Peyer's patch (tissue), 4 donors: ENCODE measurements at regions not wholly inside any gene's neighbourhood (a gene's known extent, or its start where the extent isn't known, plus 50 kb on each side); places are given as distances from the start of the nearest gene placed in this dataset.

Experiments used
- POLR2A ChIP-seq, 2 donors: fragments of 450-650 bp; IDR thresholded peaks; one replicate each; pipeline ENCODE4 v1.5.1; 2017; ENCODE audit warnings: antibody characterized with exemption in 2 of 2, mild to moderate bottlenecking in 2 of 2, moderate library complexity in 2 of 2
- TF ChIP-seq, protein P1 (sequence below), 6 experiments: fragments of 450-650 bp in 4 of 6; fragments of 200-600 bp in 2 of 6; sonication (generic) in 1 of 6; IDR thresholded peaks; one replicate each; pipeline ENCODE4 v1.5.1; 2017 to 2019; ENCODE audit warnings: antibody characterized with exemption in 6 of 6, mild to moderate bottlenecking in 3 of 6, moderate library complexity in 1 of 6

DNA sequence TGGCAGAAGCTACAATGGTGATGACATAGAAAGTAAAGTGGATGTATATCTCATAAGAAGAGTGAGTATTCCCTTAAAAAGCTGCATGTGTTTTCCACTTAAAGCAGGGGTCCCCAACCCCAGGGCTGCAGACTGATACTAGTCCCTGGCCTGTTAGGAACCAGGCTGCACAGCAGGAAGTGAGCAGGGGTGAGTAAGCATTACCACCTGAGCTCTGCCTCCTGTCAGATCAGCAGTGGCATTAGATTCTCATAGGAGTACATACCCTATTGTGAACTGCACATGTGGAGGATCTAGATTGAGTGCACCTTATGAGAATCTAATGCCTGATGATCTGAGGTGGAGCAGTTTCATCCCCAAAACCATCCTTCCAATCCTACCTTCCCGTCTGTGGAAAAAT, 126.1 kb upstream of the CMC1 start:
- TF ChIP-seq POLR2A (IDR thresholded peaks at IDR 0.05), result no peak
- TF ChIP-seq, protein P1, sequence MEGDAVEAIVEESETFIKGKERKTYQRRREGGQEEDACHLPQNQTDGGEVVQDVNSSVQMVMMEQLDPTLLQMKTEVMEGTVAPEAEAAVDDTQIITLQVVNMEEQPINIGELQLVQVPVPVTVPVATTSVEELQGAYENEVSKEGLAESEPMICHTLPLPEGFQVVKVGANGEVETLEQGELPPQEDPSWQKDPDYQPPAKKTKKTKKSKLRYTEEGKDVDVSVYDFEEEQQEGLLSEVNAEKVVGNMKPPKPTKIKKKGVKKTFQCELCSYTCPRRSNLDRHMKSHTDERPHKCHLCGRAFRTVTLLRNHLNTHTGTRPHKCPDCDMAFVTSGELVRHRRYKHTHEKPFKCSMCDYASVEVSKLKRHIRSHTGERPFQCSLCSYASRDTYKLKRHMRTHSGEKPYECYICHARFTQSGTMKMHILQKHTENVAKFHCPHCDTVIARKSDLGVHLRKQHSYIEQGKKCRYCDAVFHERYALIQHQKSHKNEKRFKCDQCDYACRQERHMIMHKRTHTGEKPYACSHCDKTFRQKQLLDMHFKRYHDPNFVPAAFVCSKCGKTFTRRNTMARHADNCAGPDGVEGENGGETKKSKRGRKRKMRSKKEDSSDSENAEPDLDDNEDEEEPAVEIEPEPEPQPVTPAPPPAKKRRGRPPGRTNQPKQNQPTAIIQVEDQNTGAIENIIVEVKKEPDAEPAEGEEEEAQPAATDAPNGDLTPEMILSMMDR (IDR thresholded peaks at IDR 0.05), result no peak
